HG03565 (cell line): ENCODE measurements at regions not wholly inside any gene's neighbourhood (a gene's known extent, or its start where the extent isn't known, plus 50 kb on each side); places are given as distances from the start of the nearest gene placed in this dataset.

Experiments
- ATAC-seq: cut with Tn5 transposase; IDR thresholded peaks from one replicate; pipeline ENCODE4 v1.9.1; 2021; ENCODE audit warnings: mild to moderate bottlenecking, moderate library complexity; ENCODE audit not compliant: unreplicated experiment

GRCh38 chr5:110104726-110105669 lies 415.3 kb downstream of the MAN2A1 start:
- ATAC-seq: no peak

DNA sequence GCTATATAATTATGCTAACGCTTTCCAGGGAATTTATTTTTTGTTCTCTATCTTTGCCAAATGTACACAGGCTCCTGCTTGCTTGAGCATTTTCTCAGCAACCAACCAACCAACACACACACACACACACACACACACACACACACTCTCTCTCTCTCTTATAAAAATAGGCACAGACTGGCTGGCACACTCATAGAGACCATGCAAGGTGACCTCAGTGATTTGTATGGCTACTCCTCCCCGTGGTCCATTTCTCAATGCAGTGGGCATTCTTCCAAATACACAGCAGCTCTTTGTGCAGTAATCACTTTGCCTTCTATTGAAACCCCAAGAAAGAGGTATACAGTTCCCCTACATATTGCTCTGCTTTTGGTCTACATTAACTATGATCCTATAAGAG lies 416.0 kb downstream of the MAN2A1 start:
- no peak for ATAC-seq

- no peak for ATAC-seq
These were observed 417.0 kb downstream of the MAN2A1 start for GRCh38 chr5:110106750-110107149.

DNA sequence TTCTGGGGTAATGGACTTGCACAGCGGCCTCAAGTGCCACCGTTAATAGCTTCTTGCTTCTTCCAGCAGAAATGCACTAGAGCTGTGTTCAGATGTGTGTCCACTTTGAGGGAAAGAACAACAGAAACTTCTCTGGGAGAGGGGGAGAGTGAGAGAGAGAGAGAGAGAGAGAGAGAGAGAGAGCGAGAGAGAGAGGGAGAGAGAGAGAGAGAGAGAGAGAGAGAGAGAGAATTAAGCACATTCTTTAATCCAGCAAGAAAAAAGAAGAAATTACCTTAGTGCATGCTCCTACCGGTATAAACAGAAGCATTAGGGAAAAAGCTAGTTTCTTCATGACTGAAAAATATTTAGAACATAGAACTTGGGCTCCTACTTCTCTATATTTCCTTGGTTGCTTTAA lies 418.8 kb downstream of the MAN2A1 start:
- ATAC-seq: no peak

GRCh38 chr5:110109667-110110066 lies 419.9 kb downstream of the MAN2A1 start:
- ATAC-seq: no peak

DNA sequence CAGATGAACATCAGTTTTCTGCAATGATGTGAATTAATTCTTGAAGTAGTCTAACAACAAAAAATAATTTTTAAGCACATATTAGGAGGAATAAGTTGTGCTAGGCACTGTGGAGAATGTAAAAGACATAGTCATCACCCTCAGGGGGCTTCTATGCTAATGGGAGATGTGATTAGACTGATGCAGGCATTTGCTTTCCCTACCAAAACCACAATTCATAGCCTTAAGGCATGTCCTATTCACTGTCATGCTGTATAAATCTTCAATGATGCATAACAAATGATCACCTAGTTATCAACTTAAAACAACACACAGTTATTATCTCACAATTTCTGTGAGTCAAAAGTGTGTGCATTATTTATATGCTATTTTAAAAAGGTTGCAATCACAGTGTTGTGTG lies 422.6 kb downstream of the MAN2A1 start:
- no peak for ATAC-seq

- ATAC-seq: no peak
These were observed 425.8 kb downstream of the MAN2A1 start for GRCh38 chr5:110115503-110115902.

DNA sequence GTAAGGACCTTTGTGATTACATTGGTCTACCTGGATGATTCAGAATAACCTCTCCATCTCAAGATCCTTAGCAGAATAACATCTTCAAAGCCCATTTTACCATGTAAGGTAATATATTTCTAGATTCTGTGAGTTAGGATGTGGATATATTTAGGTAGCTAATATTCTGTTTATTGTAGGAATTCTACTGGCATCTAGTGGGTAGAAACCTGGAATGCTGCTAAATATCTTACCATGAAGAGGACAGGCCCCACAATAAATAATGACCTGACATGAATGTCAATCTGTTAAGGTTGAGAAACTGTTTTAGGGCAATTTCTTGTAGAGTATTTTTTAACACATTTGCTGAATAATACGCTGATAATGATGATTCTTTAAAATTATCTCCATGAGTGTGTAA lies 426.8 kb downstream of the MAN2A1 start:
- ATAC-seq: no peak

GRCh38 chr5:110134963-110135935 lies 445.5 kb downstream of the MAN2A1 start:
- no peak for ATAC-seq

- no peak for ATAC-seq
These were observed 460.5 kb downstream of the MAN2A1 start for GRCh38 chr5:110150199-110150598.

GRCh38 chr5:110159202-110159601 lies 469.5 kb downstream of the MAN2A1 start:
- ATAC-seq: no peak

- no peak for ATAC-seq
These were observed 471.4 kb downstream of the MAN2A1 start for GRCh38 chr5:110161162-110161561.

GRCh38 chr5:110165366-110165765 lies 475.6 kb downstream of the MAN2A1 start:
- no peak for ATAC-seq

DNA sequence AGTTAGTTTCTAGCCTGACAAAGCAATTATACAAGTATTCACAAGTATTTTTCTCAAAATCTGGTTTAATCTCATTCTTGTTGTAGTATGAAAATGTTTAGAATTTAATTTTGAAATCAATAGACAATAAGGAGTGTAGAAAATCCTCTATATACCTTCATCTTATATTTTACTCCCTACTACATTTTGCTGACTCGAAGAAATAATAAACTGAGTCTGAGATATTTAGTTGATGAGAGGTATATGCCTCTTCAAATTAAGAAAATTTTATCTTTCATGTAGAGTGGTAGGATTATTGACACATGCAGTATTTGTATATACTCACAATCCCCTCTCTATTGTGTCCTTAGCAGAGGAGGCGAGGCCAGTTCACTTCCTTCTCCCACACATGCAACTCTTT lies 477.7 kb downstream of the MAN2A1 start:
- ATAC-seq: no peak

GRCh38 chr5:110169461-110169860 lies 479.7 kb downstream of the MAN2A1 start:
- ATAC-seq: no peak

DNA sequence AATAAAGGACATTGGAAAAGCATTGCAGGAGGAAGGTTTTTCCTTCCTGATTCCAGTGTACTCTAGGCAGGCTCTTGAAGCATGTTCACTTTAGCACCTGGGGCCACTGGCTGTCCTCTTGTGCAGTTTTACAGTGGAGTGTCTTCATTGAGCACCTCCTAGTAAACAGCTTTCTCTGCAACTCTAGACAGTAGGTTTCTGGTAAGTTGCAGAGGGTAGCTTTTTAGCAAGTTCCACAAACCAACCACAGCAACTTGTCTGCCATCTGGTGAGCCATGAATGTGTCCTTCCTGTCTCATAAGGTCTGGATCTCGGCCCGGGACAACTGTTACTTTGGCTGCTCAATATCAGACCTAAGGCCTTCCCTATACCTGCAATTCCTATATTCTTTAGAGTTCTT lies 488.0 kb downstream of the MAN2A1 start:
- no peak for ATAC-seq

DNA sequence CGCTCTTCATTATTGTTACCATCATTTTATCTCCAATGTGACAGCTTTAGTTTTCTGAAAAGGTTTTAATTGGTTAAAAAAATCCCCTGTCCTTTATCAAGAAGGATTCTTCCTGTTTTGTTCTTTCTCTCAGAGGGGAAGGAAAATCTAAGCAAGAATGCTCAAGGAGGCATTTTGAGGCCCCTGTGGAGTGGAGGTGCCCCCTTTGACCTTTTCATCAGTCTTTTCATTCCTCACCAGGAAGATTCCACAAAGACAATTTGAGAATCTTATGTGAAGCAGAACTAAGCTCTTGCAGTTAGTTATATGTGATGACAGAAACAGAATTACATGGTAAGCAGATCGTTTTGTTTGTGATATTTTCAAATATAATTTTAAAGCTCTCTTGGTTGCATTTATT lies 489.6 kb downstream of the MAN2A1 start:
- no peak for ATAC-seq

DNA sequence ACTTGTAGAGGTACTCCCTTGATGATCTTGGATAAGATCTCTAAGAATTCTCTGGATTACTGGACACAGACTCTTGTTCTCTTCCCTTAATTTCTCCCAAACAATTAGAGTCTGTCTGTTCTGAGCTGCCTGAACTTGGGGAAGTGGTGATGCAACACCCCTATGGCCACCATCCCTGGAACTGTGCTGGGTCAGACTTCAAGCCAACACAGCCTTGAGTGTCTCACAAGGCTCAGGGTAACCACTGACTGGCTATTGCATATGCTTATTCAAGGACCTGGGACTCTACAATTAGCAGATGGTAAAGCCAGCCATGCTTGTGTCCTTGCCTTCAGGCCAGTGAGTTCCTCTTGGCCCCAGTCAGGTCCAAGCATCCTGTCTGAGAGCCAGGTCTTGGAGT lies 504.5 kb downstream of the MAN2A1 start:
- ATAC-seq: no peak

GRCh38 chr5:110195288-110195687 lies 505.6 kb downstream of the MAN2A1 start:
- ATAC-seq: no peak

DNA sequence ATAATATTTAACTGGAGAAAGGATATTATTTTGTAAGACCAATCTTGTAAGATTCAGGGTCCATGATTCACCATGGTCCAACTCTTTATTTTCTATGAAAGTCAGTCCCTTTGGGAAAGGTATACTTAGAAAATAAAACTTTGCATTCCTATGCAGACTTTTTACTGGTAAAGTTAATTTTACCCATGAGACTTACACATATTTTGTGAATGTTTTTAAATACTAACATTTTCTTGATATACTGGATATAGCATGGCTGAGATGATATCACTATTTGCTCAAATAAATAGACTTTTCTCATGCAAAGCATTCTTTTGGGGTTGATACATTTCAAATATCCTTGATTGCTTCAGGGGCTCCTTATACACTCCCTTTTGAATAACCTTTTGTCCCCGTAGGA lies 512.1 kb downstream of the MAN2A1 start:
- ATAC-seq: no peak

GRCh38 chr5:110203661-110204060 lies 513.9 kb downstream of the MAN2A1 start:
- ATAC-seq: no peak

DNA sequence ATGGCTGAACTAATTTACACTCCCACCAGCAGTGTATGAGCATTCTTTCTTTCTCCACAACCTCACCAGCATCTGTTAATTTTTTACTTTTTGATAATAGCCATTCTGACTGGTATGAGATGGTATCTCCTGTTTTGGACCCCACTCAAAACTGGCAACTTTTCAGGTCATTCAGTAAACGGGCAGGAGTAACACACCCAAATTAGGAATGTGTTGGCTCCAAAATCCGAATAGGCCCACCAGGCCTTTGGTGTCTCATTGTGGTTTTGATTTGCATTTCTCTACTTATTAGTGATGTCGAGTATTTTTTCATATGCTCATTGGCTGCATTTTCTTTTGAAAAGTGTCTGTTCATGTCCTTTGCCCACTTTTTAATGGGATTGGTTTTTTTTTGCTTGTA lies 517.1 kb downstream of the TMEM232 start:
- no peak for ATAC-seq
